HEK293 (cell line): ENCODE measurements at regions not wholly inside any gene's neighbourhood (a gene's known extent, or its start where the extent isn't known, plus 50 kb on each side); places are given as distances from the start of the nearest gene placed in this dataset.
A peak's percentile ranks its signal among the peaks of the same experiment; 100 is the strongest.

ENCODE experiments used
- CTCF ChIA-PET: fragments of 350-600 bp; formaldehyde crosslinking; extraction: SDS; loops from one replicate; lab custom pipeline; 2021; ENCODE audit warnings: antibody characterized with exemption; lab: Yijun Ruan, JAX
- POLR2A ChIA-PET: fragments of 300-600 bp; formaldehyde crosslinking; extraction: SDS; loops from one replicate; lab custom pipeline; 2020; ENCODE audit warnings: antibody characterized with exemption, inconsistent platforms; lab: Yijun Ruan, JAX
- H3K27ac ChIP-seq: fragments of 200-500 bp; sonication (Bioruptor generic); 2 replicates; pipeline ENCODE4 v1.5.1; 2014; ENCODE audit warnings: low read depth, low read length, control low read depth, inconsistent platforms; ENCODE audit errors: extremely low read depth
- H3K36me3 ChIP-seq, 2 experiments: fragments of 200-500 bp in 1 of 2; sonication (Bioruptor generic) in 1 of 2; 1 replicate in 1 of 2; 2 replicates in 1 of 2; pipeline ENCODE4 v1.5.1; 2014 to 2017; ENCODE audit warnings: inconsistent platforms in 2 of 2, low read length in 2 of 2; ENCODE audit not compliant: control insufficient read depth in 2 of 2, insufficient read depth in 1 of 2
- H3K4me1 ChIP-seq: fragments of 200-500 bp; sonication (Bioruptor generic); 2 replicates; pipeline ENCODE4 v1.5.1; 2014; ENCODE audit warnings: mild to moderate bottlenecking, low read length, inconsistent platforms; ENCODE audit not compliant: control insufficient read depth, insufficient read depth
- H3K4me3 ChIP-seq: 2 replicates; pipeline ENCODE4 v1.5.1; 2011; ENCODE audit warnings: low read depth, mild to moderate bottlenecking, control low read depth, low read length, moderate library complexity
- H3K9me3 ChIP-seq: fragments of 200-500 bp; sonication (Bioruptor generic); 2 replicates; pipeline ENCODE4 v1.5.1; 2014; ENCODE audit warnings: low read depth, low read length, inconsistent platforms; ENCODE audit not compliant: control insufficient read depth, insufficient read depth
- KLF1 ChIP-seq: fragments of 450-650 bp; formaldehyde crosslinking; IDR thresholded peaks from 2 replicates; pipeline ENCODE4 v1.5.1; 2016; ENCODE audit warnings: missing biosample characterization, missing genetic modification characterization
- KLF8 ChIP-seq: fragments of 450-650 bp; formaldehyde crosslinking; IDR thresholded peaks from 2 replicates; pipeline ENCODE4 v1.5.1; 2016; ENCODE audit warnings: missing biosample characterization, missing genetic modification characterization
- RBAK ChIP-seq: fragments of 450-650 bp; formaldehyde crosslinking; IDR thresholded peaks from 2 replicates; pipeline ENCODE4 v1.5.1; 2016; ENCODE audit warnings: missing biosample characterization, missing genetic modification characterization
- SCRT2 ChIP-seq: fragments of 450-650 bp; formaldehyde crosslinking; IDR thresholded peaks from 2 replicates; pipeline ENCODE4 v1.5.1; 2016; ENCODE audit warnings: missing biosample characterization, missing genetic modification characterization
- SETDB1 ChIP-seq: IDR thresholded peaks from one replicate; pipeline ENCODE4 v1.6.1; 2017; ENCODE audit warnings: mild to moderate bottlenecking, low read length, moderate library complexity, mixed read lengths; ENCODE audit not compliant: insufficient read length
- ZNF157 ChIP-seq: fragments of 450-650 bp; formaldehyde crosslinking; IDR thresholded peaks from 2 replicates; pipeline ENCODE4 v1.5.1; 2016; ENCODE audit warnings: missing biosample characterization, missing genetic modification characterization
- ZNF174 ChIP-seq: fragments of 450-650 bp; formaldehyde crosslinking; IDR thresholded peaks from 2 replicates; pipeline ENCODE4 v1.5.0; 2017; ENCODE audit warnings: missing biosample characterization, mild to moderate bottlenecking, missing genetic modification characterization
- ZNF239 ChIP-seq: fragments of 450-650 bp; formaldehyde crosslinking; IDR thresholded peaks from 2 replicates; pipeline ENCODE4 v1.5.1; 2016; ENCODE audit warnings: missing biosample characterization, missing genetic modification characterization
- ZNF394 ChIP-seq: fragments of 450-650 bp; formaldehyde crosslinking; IDR thresholded peaks from 2 replicates; pipeline ENCODE4 v1.5.1; 2016; ENCODE audit warnings: missing biosample characterization, missing genetic modification characterization, mild to moderate bottlenecking, moderate library complexity, borderline replicate concordance
- ZNF416 ChIP-seq: fragments of 450-650 bp; formaldehyde crosslinking; IDR thresholded peaks from 2 replicates; pipeline ENCODE4 v1.5.1; 2016; ENCODE audit warnings: missing biosample characterization, missing genetic modification characterization
- ZNF433 ChIP-seq: fragments of 450-650 bp; formaldehyde crosslinking; IDR thresholded peaks from 2 replicates; pipeline ENCODE4 v1.5.1; 2016; ENCODE audit warnings: missing biosample characterization, missing genetic modification characterization, low read depth
- ZNF548 ChIP-seq: fragments of 450-650 bp; formaldehyde crosslinking; IDR thresholded peaks from 2 replicates; pipeline ENCODE4 v1.5.1; 2016; ENCODE audit warnings: missing biosample characterization, missing genetic modification characterization
- ZNF555 ChIP-seq: fragments of 450-650 bp; formaldehyde crosslinking; conservative IDR thresholded peaks from 2 replicates; pipeline ENCODE4 v1.5.1; 2017; ENCODE audit warnings: missing biosample characterization, mild to moderate bottlenecking, missing genetic modification characterization, inconsistent platforms
- ZNF76 ChIP-seq: fragments of 450-650 bp; formaldehyde crosslinking; IDR thresholded peaks from 2 replicates; pipeline ENCODE4; 2016; ENCODE audit warnings: low read depth, missing biosample characterization, missing genetic modification characterization, borderline replicate concordance
- ZNF792 ChIP-seq: fragments of 450-650 bp; formaldehyde crosslinking; IDR thresholded peaks from 2 replicates; pipeline ENCODE4 v1.5.1; 2016; ENCODE audit warnings: missing biosample characterization, missing genetic modification characterization
- ZNF837 ChIP-seq: fragments of 450-650 bp; formaldehyde crosslinking; IDR thresholded peaks from 2 replicates; pipeline ENCODE4 v1.5.1; 2016; ENCODE audit warnings: missing biosample characterization, missing genetic modification characterization
- ZSCAN30 ChIP-seq: fragments of 450-650 bp; IDR thresholded peaks from 2 replicates; pipeline ENCODE4 v1.5.1; 2018; ENCODE audit warnings: missing biosample characterization, mild to moderate bottlenecking, missing genetic modification characterization, moderate library complexity
- TF ChIP-seq, protein P1 (sequence below): fragments of 450-650 bp; formaldehyde crosslinking; IDR thresholded peaks from 2 replicates; pipeline ENCODE4; 2016; ENCODE audit warnings: missing biosample characterization, missing genetic modification characterization
- TF ChIP-seq, protein P2 (sequence below): fragments of 450-650 bp; formaldehyde crosslinking; IDR thresholded peaks from 2 replicates; pipeline ENCODE4 v1.5.1; 2016; ENCODE audit warnings: missing biosample characterization, missing genetic modification characterization
- TF ChIP-seq, protein P3 (sequence below): fragments of 450-650 bp; formaldehyde crosslinking; IDR thresholded peaks from 2 replicates; pipeline ENCODE4 v1.5.1; 2016; ENCODE audit warnings: missing biosample characterization, missing genetic modification characterization
- TF ChIP-seq, protein P4 (sequence below): fragments of 450-650 bp; formaldehyde crosslinking; IDR thresholded peaks from 2 replicates; pipeline ENCODE4 v1.5.1; 2016; ENCODE audit warnings: missing biosample characterization, missing genetic modification characterization, borderline replicate concordance
- TF ChIP-seq, protein P5 (sequence below): fragments of 450-650 bp; formaldehyde crosslinking; IDR thresholded peaks from 2 replicates; pipeline ENCODE4 v1.5.1; 2016; ENCODE audit warnings: missing biosample characterization, missing genetic modification characterization

DNA sequence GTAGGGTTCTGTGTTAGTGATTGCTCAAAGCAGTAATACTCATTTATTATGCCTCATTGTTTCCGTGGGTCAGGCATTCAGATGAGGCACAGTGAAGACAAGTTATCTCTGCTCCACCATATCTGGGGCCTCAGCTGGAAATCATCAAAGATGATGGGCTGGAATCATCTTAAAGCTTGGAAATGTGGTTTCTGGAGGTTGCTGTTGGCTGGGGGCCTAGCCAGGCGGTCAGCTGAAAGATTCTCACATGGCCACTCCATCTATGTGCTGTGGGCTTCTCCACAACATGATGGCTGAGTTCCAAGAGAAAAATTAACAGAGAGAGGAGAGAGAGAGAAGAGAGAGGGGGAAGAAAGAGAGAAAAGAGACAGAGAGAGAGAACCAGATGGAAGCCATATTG lies 75.5 kb downstream of the OLFM4 start:
- Histone ChIP-seq H3K27ac (no peak overlapping the region), H3K4me1 (no peaks in the 10 kb centered on the region), H3K36me3 (no peaks in the 10 kb centered on the region), H3K4me3 (no peak overlapping the region)
- POLR2A ChIA-PET = no interaction called here
- CTCF ChIA-PET = no interaction called here
- TF ChIP-seq KLF8 (tag by site-specific recombination) (no peak), ZNF433 (no peak), ZNF157 (tag by site-specific recombination) (no peak), ZNF174 (tag by site-specific recombination) (no peak), ZNF792 (tag by site-specific recombination) (no peak), ZNF416 (no peak)
- TF ChIP-seq, protein P1, sequence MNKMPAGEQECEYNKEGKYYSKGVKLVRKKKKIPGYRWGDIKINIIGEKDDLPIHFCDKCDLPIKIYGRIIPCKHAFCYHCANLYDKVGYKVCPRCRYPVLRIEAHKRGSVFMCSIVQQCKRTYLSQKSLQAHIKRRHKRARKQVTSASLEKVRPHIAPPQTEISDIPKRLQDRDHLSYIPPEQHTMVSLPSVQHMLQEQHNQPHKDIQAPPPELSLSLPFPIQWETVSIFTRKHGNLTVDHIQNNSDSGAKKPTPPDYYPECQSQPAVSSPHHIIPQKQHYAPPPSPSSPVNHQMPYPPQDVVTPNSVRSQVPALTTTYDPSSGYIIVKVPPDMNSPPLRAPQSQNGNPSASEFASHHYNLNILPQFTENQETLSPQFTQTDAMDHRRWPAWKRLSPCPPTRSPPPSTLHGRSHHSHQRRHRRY (tag by site-specific recombination) = no peak
- TF ChIP-seq, protein P2, sequence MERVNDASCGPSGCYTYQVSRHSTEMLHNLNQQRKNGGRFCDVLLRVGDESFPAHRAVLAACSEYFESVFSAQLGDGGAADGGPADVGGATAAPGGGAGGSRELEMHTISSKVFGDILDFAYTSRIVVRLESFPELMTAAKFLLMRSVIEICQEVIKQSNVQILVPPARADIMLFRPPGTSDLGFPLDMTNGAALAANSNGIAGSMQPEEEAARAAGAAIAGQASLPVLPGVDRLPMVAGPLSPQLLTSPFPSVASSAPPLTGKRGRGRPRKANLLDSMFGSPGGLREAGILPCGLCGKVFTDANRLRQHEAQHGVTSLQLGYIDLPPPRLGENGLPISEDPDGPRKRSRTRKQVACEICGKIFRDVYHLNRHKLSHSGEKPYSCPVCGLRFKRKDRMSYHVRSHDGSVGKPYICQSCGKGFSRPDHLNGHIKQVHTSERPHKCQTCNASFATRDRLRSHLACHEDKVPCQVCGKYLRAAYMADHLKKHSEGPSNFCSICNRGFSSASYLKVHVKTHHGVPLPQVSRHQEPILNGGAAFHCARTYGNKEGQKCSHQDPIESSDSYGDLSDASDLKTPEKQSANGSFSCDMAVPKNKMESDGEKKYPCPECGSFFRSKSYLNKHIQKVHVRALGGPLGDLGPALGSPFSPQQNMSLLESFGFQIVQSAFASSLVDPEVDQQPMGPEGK = no peak
- TF ChIP-seq, all 188 proteins: peak for 0
- H3K9me3 ChIP-seq = no peaks in the 10 kb centered on the region

DNA sequence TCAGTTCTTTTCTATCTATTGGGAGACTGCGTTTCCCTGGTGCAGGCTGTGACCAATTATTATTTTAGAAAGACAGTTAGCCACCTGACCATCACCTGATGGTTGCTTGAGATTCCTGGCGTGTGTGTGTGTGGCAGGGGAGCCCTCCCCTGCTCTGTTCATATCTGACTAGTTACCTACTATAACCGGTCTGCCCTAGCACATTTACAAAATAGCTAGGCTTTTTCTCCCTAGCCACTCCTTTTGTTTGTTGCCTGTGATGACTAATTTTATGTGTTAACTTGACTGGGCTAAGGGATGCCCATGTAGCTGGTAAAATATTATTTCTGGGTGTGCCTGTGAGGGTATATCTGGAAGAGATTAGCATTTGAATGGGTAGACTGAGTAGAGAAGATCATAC lies 76.9 kb downstream of the OLFM4 start:
- Histone ChIP-seq H3K4me3 (no peak overlapping the region), H3K4me1 (no peaks in the 10 kb centered on the region), H3K9me3 (no peaks in the 10 kb centered on the region), H3K27ac (no peak overlapping the region), H3K36me3 (no peaks in the 10 kb centered on the region)
- TF ChIP-seq RBAK (no peak), SCRT2 (tag by site-specific recombination) (no peak), ZSCAN30 (tag by site-specific recombination) (no peak), ZNF239 (no peak), KLF1 (tag by site-specific recombination) (no peak), SETDB1 (peak; percentile 25), ZNF837 (tag by site-specific recombination) (no peak)
- POLR2A ChIA-PET = no interaction called here
- CTCF ChIA-PET = interaction anchor here (1.0 kb wide), 1 partner anchor 47 kb away, joined by 3 read pairs; no protein-coding TSS in a partner anchor

DNA sequence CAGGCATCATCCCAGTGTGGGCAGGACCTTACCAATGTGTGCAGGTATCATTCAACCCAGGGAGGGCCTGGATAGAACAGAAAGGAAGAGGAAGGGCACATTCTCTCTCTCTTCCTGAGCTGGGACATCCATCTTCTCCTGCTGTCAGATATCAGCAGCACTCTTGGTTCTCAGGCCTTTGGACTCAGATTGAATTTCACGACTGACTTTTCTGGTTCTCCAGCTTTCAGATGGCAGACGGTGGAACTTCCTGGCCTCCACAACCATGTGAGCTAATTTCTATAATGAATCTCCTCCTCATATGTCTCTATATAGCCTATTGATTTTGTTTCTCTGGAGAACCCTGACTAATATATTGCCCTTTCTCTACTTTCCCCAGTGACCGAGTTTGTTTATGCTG lies 77.3 kb downstream of the OLFM4 start:
- CTCF ChIA-PET = interaction anchor here (1.0 kb wide), 1 partner anchor 47 kb away, joined by 3 read pairs; no protein-coding TSS in a partner anchor
- Histone ChIP-seq H3K36me3 (no peaks in the 10 kb centered on the region), H3K4me3 (no peak overlapping the region), H3K27ac (no peak overlapping the region), H3K9me3 (no peaks in the 10 kb centered on the region), H3K4me1 (no peaks in the 10 kb centered on the region)
- TF ChIP-seq SETDB1 = peak; percentile 2
- TF ChIP-seq ZNF555 (tag by site-specific recombination) = no peak
- no peak for TF ChIP-seq ZNF548 (tag by site-specific recombination)
- no peak for TF ChIP-seq ZNF394 (tag by site-specific recombination)
- POLR2A ChIA-PET = no interaction called here

DNA sequence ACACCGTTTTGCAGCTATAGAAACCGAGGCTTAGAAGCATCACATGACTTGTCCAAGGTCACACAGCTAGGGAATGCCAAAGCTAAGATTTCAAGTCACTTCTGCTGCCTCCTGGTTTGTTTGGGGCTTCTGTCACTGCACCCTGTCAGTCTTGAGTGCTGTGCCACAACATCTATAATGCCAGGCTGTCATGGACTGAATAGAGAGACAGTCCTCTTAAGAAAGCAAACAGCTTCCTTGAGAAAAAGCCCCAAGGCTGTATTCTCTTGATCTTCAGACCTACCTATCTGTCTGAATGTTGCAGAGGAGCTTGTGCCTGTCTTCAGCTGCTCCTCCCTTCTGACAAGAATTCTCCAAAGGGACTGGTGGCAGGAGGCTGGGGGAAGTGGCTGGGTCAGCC lies 81.6 kb downstream of the OLFM4 start:
- POLR2A ChIA-PET = no interaction called here
- TF ChIP-seq RBAK = no peak
- TF ChIP-seq, protein P3, sequence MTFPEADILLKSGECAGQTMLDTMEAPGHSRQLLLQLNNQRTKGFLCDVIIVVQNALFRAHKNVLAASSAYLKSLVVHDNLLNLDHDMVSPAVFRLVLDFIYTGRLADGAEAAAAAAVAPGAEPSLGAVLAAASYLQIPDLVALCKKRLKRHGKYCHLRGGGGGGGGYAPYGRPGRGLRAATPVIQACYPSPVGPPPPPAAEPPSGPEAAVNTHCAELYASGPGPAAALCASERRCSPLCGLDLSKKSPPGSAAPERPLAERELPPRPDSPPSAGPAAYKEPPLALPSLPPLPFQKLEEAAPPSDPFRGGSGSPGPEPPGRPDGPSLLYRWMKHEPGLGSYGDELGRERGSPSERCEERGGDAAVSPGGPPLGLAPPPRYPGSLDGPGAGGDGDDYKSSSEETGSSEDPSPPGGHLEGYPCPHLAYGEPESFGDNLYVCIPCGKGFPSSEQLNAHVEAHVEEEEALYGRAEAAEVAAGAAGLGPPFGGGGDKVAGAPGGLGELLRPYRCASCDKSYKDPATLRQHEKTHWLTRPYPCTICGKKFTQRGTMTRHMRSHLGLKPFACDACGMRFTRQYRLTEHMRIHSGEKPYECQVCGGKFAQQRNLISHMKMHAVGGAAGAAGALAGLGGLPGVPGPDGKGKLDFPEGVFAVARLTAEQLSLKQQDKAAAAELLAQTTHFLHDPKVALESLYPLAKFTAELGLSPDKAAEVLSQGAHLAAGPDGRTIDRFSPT (tag by site-specific recombination) = no peak
- no peak for TF ChIP-seq ZNF76 (tag by site-specific recombination)
- TF ChIP-seq ZNF548 (tag by site-specific recombination) = no peak
- TF ChIP-seq, protein P4, sequence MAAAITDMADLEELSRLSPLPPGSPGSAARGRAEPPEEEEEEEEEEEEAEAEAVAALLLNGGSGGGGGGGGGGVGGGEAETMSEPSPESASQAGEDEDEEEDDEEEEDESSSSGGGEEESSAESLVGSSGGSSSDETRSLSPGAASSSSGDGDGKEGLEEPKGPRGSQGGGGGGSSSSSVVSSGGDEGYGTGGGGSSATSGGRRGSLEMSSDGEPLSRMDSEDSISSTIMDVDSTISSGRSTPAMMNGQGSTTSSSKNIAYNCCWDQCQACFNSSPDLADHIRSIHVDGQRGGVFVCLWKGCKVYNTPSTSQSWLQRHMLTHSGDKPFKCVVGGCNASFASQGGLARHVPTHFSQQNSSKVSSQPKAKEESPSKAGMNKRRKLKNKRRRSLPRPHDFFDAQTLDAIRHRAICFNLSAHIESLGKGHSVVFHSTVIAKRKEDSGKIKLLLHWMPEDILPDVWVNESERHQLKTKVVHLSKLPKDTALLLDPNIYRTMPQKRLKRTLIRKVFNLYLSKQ (tag by site-specific recombination) = no peak
- TF ChIP-seq, protein P5, sequence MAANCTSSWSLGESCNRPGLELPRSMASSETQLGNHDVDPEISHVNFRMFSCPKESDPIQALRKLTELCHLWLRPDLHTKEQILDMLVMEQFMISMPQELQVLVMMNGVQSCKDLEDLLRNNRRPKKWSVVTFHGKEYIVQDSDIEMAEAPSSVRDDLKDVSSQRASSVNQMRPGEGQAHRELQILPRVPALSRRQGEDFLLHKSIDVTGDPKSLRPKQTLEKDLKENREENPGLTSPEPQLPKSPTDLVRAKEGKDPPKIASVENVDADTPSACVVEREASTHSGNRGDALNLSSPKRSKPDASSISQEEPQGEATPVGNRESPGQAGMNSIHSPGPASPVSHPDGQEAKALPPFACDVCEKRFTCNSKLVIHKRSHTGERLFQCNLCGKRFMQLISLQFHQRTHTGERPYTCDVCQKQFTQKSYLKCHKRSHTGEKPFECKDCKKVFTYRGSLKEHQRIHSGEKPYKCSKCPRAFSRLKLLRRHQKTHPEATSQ (tag by site-specific recombination) = no peak

More for the DNA sequence above, 81.6 kb downstream of the OLFM4 start:
- H3K27ac ChIP-seq = no peak overlapping the region
- H3K4me3 ChIP-seq = no peak overlapping the region
- H3K36me3 ChIP-seq = no peaks in the 10 kb centered on the region
- CTCF ChIA-PET = interaction anchor here (2.0 kb wide), 1 partner anchor 42 kb away, joined by 4 read pairs; no protein-coding TSS in a partner anchor
- no peaks in the 10 kb centered on the region for H3K9me3 ChIP-seq
- no peaks in the 10 kb centered on the region for H3K4me1 ChIP-seq
